ENCODE measurements at regions not wholly inside any gene's neighbourhood (a gene's known extent, or its start where the extent isn't known, plus 50 kb on each side); places are given as distances from the start of the nearest gene placed in this dataset.
"Not testable (repeated sequence)": the region's sequence is repeated elsewhere in the genome, so short reads cannot be mapped to it uniquely, and the experiment has no call there.

DNA sequence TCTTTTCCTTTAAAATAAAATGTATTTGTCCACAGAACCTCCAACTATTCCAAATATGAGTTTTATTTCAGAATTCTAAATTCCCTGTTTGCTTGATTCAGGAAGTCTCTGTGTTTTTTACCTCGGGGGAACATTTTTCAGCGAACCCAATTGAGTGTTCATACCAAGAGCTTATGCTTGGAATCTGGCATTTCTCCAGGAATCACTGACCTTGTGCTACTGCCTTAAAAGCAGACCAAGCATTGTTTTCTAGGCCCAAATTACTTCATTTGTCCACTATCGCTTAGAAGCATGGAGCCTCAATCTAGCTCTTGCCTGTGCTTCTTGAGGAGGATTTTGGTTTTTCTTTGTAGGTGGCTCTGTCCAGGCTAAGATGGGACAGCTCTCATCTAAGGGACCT, 59.4 kb downstream of the EBLN1 start:
- DNase-seq (ENCODE audit: low read depth, low spot score) = no peak

DNA sequence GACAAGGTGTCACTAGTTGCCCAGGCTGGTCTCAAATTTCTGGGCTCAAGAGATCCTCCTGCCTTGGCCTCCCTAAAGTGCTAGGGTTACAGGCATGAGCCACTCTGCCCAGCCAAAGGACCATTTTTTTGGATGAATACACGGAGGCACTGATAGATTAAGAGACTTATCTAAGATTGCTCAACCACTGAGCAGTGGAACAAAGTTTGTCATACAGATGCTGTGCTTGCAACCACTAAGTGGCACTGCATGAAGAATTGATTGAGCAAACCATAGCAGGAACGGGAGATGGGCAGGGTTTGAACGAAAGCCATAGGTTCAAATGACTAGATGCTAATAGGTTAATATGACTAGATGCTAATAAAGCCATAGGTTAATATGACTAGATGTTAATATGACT, 61.1 kb downstream of the EBLN1 start:
- no peak for DNase-seq (ENCODE audit: low read depth, low spot score)

DNA sequence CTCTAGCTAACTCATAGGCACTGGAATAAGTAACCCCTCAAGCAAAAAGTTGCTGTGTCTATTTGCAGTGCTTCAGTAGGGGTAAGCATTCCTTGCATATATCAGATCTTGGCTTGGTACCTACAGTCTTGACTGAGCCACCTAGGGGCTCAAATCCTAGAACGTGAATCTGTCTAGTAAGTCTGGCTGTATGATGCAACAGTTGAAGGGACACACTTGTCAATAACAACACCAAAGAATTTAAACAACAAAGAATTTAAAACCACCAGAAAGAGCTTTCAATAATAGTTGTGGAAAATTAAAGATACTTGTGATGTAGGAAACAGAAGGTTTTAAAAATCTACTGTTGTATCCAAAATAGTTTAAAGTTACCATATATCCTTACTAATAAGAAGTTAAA, 65.4 kb downstream of the EBLN1 start:
- no peak for DNase-seq (ENCODE audit: low read depth, low spot score)

DNA sequence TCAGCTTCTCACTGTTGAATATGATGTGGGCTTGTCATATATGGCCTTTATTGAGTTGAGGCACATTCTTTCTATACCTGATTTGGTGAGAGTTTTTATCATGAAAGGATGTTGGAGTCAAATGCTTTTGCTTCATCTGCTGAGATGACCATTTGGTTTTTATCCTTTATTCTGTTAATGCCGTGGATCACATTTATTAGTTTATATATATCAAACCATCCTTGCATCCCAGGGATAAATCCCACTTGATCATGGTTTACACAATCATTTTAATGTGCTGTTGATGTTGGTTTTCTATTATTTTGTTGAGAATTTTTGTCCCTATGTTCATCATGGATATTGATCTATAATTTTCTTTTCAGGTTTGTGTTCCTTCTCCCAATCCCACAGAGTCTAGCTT, 67.0 kb downstream of the EBLN1 start:
- no peak for DNase-seq (ENCODE audit: low read depth, low spot score)

DNA sequence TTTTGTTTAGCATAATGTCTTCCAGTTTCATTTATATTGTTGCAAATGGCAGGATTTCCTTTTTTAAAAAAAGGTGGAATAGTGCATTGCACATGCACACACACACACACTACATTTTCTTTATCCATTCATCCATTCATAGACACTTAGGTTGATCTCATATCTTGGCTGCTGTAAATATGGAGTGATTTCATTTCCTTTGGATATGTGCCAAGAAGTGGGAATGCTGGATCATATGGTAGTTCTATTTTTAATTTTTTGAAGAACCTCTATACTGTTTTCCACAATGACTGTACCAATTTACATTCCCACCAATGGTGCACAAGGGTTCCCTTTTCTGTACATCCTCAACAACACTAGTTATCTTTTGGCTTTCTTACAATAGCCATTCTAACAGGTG, 68.9 kb downstream of the EBLN1 start:
- no peak for DNase-seq (ENCODE audit: low read depth, low spot score)

DNA sequence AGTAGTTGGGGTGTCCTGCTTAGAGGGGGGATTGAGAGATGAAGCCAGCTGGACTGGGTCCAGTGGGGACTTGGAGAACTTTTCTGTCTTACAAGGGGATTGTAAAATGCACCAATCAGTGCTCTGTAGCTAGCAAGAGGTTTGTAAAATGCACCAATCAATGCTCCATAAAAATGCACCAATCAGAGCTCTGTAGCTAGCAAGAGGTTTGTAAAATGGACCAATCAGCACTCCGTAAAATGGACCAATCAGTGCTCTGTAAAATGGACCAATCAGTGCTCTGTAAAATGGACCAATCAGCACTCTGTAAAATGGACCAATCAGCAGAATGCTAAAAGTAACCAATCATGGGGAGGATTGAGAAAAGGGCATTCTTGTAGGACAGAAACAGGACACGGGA, 71.9 kb downstream of the EBLN1 start:
- DNase-seq (ENCODE audit: low read depth, low spot score) = not testable (repeated sequence)

DNA sequence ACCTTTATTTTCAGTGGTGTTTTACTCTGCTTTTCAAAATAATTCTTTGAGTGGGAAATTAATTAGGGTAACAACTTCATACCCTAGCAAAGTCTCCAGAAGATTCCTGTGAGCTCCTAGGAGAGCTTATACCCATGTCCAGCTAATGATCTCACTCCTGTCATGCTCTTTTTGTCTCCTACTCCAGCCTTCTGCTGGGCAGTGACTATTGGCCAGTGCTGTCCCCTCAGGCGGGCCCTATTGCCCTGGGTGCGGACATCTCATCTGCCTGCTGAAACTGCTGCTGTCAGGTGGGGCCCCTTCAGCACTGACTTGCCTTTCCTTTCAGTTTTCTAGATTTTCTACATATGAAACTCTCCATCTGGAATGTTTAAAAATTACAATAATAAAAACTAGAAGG, 80.3 kb downstream of the EBLN1 start:
- DNase-seq (ENCODE audit: low read depth, low spot score) = no peak

DNA sequence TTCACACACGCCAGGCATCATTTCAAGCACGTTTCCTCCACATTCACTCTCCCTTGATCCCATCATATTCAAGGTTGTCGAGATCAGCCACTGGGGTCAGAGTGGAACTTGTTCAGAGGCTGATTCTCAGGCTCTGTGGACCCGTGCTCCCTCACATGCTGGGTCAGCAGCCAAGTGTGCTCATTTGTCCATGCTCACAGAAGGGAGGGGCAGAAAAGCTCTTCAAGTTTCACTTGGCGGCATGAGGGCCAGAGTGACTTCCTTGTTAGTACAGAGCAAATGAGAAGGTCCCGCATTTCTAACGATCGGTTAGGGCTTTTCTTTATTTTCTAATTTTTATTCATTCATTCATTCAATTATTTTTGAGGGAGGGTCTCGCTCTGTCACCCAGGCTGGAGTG, 82.2 kb downstream of the EBLN1 start:
- DNase-seq (ENCODE audit: low read depth, low spot score) = no peak

DNA sequence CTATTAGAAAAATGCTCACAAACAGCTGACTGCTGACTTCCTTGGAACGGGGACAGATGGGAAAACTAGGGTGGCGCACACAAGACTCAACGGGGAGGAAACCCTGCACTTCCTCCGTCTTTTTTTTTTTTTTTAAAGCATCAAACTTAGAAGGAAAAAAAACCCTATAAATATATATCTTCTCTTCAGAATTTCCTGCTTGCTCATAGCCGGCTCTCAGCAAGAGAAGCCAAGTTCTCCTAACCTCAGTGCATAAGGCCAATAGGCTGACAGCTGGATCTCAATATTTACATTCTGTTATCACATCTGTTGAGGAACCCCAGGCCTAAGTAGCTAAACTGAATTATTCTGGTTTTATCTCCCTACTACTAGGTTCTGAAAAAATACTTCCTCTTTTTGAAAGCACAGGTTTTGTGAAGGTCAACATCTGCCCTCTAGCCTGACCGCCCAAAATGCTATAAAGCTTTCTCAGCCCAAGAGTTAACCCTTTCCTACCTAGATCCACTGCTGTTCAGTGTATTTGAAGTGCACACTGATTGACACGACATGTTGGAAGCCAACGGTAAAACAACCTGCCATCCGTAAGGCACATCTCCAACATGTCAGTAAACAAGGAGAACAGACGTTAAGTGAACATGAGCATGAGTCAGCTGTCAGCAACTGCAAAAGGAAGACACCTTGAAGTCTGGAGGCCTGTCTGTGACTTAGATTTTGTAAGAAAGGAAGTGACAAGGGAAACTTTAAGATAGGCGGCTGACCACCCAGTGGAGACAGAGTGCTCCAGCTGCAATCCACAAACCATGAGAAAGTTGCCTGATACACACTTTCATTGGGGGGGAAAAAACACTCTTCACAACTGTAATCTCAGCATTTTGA, 83.8 kb downstream of the EBLN1 start:
- DNase-seq (ENCODE audit: low read depth, low spot score) = no peak

DNA sequence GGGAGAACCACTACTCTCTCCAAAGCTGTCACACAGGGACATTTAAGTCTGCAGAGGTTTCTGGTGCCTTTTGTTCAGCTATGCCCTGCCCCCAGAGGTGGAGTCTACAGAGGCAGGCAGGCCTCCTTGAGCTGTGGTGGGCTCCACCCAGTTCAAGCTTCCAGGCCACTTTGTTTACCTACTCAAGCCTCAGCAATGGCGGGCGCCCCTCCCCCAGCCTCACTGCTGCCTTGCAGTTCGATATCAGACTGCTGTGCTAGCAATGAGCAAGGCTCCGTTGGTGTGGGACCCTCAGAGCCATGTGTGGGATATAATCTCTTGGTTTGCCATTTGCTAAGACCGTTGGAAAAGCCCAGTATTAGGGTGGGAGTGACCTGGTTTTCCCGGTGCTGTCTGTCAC, 87.0 kb downstream of the EBLN1 start:
- DNase-seq (ENCODE audit: low read depth, low spot score) = not testable (repeated sequence)

DNA sequence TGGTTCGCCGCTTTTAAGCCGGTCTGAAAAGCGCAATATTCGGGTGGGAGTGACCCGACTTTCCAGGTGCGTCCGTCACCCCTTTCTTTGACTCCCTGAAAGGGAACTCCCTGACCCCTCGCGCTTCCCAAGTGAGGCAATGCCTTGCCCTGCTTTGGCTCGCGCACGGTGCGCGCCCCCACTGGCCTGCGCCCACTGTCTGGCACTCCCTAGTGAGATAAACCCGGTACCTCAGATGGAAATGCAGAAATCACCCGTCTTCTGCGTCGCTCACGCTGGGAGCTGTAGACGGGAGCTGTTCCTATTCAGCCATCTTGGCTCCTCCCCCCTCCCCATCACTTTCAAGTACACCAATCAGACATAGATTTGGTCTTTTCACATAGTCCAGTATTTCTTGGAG, 88.2 kb downstream of the EBLN1 start:
- DNase-seq (ENCODE audit: low read depth, low spot score) = peak; percentile 30

DNA sequence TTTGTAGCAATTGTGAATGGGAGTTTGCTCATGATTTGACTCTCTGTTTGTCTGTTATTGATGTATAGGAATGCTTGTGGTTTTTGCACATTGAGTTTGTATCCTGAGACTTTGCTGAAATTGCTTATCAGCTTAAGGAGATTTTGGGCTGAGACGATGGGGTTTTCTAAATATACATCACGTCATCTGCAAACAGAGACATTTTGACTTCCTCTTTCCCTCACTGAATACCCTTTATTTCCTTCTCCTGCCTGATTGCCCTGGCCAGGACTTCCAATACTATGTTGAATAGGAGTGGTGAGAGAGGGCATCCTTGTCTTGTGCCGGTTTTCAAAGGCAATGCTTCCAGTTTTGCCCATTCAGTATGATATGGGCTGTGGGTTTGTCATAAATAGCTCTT, 96.6 kb downstream of the EBLN1 start:
- not testable (repeated sequence) for DNase-seq (ENCODE audit: low read depth, low spot score)

DNA sequence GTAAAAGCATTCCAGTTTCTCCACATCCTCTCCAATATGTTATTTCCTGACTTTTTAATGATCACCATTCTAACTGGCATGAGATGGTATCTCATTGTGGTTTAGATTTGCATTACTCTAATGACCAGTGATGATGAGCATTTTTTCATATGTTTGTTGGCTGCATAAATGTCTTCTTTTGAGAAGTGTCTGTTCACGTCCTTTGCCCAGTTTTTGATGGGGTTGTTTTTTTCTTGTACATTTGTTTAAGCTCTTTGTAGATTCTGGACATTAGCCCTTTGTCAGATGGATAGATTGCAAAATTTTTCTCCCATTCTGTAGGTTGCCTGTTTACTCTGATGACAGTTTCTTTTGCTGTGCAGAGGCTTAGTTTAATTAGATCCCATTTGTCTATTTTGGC, 97.7 kb downstream of the EBLN1 start:
- DNase-seq (ENCODE audit: low read depth, low spot score) = not testable (repeated sequence)

DNA sequence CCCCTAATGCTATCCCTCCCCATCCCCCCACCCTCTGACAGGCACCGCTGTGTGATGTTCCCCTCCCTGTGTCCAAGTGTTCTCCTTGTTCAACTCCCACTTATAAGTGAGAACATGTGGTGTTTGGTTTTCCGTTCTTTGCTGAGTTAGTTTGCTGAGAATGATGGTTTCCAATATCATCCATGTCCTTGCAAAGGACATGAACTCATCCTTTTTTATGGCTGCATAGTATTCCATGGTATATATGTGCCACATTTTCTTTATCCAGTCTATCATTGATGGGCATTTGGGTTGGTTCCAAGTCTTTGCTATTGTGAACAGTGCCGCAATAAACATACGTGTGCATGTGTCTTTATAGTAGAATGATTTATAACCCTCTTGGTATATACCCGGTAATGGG, 98.2 kb downstream of the EBLN1 start:
- not testable (repeated sequence) for DNase-seq (ENCODE audit: low read depth, low spot score)

DNA sequence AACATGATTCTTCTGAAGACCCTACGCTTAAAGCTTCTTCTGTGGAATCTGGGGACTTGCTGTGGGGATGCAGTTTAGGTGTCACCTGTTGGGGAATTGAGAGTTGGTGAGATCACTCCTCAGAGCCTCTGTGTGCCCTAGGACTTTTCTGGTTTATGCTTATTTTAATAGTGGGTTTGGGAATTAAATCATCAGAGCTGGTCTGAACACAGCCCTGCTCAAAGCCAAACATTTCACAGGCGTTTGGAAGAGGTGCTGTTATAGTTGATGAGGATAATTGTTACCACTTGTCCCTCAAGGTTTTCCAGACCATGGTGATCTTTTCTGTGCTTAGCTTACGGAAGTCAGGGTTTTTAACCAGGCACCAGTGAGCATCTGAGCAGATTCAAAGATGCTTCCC, 106.1 kb downstream of the EBLN1 start:
- DNase-seq (ENCODE audit: low read depth, low spot score) = no peak

DNA sequence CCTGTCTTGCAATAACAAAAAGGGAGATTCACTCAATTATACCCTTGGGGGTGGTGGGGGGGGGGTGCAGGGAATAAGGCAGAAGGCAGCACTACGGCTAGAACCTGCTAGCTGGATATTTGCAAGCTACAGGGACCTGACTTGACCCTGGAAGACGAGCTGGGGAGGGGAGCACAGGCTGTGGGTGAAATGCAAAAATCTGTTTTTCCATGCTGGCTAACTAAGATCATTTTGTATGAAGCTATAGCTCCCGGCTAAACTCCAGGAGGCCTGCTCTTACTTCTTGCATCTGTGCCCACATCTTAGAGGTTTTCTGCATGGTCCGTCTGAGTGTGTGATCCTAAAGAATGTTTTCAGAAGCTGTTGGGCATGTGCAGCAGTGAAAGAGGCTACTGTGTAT, 106.6 kb downstream of the EBLN1 start:
- DNase-seq (ENCODE audit: low read depth, low spot score) = no peak

DNA sequence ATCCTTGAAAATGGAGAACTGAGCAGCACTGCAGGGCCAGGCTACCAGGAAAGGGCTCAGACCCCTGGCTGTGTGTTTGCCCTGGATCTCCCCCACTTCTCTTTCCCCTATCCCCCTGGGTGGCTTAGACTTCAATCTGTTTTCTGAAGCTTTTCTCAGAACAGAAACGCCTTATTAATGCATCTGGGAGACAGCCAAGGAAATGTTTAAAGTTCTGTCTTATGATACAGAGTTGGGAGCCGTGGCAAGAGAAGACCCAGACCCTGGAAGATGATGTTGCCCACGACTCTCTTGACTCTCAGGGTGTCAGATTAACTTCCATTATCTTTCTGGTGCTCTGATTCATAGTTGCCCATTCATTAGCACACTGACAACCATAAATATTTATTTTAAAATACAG, 107.1 kb downstream of the EBLN1 start:
- DNase-seq (ENCODE audit: low read depth, low spot score) = no peak

DNA sequence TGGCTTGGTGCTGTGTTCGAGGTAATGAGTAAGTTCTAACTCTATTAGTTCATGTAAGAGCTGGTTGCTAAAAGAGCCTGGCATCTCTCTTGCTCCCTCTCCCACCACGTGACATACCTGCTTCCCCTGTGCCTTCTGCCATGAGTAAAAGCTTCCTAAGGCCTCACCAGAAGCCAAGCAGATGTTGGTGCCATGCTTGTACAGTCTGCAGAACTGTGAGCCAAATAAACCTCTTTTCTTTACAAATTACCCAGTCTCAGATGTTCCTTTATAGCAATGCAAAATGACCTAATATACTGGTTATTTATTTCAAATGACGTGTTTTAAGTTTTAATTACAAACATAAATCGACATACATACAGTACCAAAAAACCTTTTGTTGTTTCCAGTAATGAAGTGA, 101.7 kb upstream of the DNAJC1 start:
- DNase-seq (ENCODE audit: low read depth, low spot score) = no peak

DNA sequence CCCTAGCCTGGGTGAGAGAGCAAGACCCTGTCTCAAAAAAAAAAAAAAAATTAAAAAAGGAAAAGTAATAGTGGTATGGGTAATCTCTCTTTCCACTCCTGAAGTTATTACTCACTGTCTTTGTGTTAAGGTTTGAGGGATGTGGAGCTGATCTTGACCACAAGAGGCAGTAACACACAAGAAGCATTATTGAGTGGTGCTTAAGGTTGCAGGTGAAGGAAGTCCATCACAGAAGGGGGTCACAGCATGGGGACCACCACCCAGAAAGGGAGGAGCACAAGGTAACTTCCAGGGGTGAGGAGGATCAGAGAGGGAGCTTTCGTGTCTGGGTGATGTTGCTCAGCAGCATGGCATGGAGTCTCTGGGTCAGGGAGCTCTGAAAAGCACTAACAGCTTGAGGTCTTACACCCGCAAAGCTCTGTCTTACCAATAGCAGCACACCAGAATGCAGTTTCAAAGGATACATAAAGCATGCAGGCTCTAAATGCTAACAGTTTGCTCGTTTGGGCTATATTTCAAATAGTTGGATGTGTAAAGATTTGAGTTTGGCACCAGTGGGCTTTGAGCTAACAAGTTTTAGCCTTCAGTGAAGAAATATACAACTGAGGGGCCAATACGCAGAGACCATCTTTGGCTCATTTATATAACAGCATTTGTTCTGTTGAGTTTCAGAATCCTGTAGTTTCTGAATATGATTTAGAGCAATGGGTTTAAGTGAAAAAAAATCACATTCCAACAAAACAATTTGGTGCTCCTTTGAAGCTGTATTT, 100.4 kb upstream of the DNAJC1 start:
- DNase-seq (ENCODE audit: low read depth, low spot score) = peak; percentile 12

DNA sequence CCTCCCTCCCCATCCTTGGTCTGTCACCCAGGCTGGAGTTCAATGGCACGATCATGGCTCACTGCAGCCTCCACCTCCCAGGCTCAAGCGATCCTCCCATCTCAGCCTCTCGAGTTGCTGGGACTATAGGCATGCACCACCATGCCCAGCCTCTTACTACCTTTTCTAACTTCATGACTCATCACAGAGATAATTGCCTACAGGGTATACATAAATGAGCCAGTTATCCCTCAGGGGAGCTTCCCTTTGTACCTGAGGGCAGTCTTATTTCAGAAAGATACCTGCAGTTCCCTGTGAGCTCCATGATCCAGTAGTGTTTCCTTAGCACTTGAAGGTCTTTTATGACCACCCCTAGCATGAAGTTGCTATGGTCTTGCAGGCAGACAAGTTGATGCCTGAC, 94.2 kb upstream of the DNAJC1 start:
- no peak for DNase-seq (ENCODE audit: low read depth, low spot score)

DNA sequence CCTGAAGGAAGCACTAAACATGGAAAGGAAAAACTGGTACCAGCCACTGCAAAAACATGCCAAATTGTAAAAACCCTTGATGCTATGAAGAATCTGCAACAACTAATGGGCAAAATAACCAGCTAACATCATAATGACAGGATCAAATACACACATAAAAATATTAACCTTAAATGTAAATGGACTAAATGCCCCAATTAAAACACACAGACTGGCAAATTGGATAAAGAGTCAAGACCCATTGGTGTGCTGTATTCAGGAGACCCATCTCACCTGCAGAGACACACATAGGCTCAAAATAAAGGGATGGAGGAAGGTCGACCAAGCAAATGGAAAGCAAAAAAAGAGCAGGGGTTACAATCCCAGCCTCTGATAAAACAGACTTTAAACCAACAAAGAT, 87.7 kb upstream of the DNAJC1 start:
- DNase-seq (ENCODE audit: low read depth, low spot score) = not testable (repeated sequence)

DNA sequence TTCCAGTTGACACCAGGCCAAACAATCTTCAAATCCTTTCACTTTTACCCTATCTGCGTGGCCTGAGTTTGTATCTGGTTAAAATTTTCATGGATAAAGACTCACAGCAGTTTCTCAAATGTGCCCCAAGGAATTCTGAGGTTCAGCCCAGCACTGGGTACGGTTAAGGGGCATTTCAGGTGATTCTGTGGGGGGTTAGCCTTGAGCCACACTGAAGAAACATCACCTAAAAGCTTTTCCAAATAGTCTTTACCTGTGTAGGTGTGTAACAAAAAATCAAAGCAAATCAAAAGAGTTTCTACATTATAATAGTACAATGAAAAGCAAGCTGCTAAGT, 83.8 kb upstream of the DNAJC1 start:
- no peak for DNase-seq (ENCODE audit: low read depth, low spot score)

DNA sequence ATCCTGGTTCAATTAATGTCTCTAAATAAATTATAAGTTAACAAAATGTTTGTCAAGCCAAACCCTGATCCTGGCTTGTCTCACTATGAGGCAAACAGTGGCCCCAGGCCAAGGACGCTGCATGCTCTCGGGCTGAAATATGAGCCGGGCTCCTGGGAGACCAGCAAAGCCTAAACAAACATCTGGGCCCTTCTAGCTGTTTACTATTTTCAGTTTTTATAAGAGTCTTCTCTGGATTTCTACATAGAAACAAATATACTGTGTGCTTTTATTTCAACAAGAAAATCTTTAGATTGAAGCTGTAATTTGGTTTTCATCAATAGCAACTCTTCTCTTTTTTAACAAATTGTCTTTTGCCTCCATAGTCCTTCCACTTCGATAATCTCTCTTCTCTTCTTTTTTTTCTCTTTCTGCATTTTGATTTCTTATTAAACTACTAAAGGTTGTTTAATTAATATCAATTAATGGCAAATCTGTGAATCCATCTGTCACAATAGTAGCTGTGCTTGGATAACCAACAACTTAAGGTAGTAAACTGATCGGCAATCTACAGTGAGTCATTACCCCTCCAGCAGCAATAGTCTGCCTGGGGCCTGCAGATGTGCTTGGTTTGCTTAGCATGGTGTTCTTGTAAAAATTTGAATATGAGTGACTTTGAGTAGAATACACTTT, 83.3 kb upstream of the DNAJC1 start:
- peak; percentile 69 for DNase-seq (ENCODE audit: low read depth, low spot score)

All from ELF-1 (cell line).